ENCODE measurements at regions not wholly inside any gene's neighbourhood (a gene's known extent, or its start where the extent isn't known, plus 50 kb on each side); places are given as distances from the start of the nearest gene placed in this dataset.

GRCh38 chr6:54991761-54992330 is 145.3 kb downstream of the FAM83B start:
- ATAC-seq (ENCODE audit: insufficient read depth, low read depth) = no peak

DNA sequence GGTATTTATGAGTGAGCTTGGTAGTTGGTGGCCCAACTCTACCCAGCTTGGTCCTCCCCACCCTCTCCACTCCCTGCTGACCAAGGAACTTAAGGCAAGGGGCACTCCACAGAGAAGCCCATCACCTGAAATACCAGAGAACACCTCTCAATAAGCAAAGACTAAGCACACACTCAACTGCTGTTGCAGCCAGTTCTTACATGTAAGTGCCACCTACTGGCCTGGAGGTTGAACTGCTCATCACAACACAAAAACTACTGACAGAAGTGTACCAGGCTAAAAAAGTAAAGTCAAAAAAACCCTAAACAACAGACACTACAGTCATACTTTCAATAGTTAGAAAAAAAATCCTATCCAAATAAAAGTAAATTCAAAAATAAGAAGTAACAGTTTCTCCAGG is 146.2 kb downstream of the FAM83B start:
- Histone ChIP-seq H3K4me2 (ENCODE audit: insufficient read depth, low read length) (no peak overlapping the region), H3K79me2 (ENCODE audit: insufficient read depth, low read length) (no peaks in the 10 kb centered on the region), H3K4me1 (ENCODE audit: insufficient read depth, low read length) (no peaks in the 10 kb centered on the region), H3K4me3 (ENCODE audit: low read depth in 1 of 2, low read length in 2 of 2) (no peak overlapping the region), H2AFZ (ENCODE audit: low read depth, low read length) (no peak overlapping the region), H3K27me3 (ENCODE audit: insufficient read depth, low read length, poor library complexity) (no peaks in the 10 kb centered on the region), H3K36me3 (ENCODE audit: insufficient read depth, low read length) (no peaks in the 10 kb centered on the region), H3K9ac (ENCODE audit: low read depth, low read length) (no peak overlapping the region), H4K20me1 (ENCODE audit: insufficient read depth, low read length) (no peaks in the 10 kb centered on the region), H3K27ac (ENCODE audit: low read length) (no peak overlapping the region), H3K9me3 (ENCODE audit: insufficient read depth, low read length, severe bottlenecking) (no peaks in the 10 kb centered on the region)
- TF ChIP-seq, protein P1, sequence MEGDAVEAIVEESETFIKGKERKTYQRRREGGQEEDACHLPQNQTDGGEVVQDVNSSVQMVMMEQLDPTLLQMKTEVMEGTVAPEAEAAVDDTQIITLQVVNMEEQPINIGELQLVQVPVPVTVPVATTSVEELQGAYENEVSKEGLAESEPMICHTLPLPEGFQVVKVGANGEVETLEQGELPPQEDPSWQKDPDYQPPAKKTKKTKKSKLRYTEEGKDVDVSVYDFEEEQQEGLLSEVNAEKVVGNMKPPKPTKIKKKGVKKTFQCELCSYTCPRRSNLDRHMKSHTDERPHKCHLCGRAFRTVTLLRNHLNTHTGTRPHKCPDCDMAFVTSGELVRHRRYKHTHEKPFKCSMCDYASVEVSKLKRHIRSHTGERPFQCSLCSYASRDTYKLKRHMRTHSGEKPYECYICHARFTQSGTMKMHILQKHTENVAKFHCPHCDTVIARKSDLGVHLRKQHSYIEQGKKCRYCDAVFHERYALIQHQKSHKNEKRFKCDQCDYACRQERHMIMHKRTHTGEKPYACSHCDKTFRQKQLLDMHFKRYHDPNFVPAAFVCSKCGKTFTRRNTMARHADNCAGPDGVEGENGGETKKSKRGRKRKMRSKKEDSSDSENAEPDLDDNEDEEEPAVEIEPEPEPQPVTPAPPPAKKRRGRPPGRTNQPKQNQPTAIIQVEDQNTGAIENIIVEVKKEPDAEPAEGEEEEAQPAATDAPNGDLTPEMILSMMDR (IDR thresholded peaks at IDR 0.05; ENCODE audit: borderline replicate concordance, extremely low read depth, low read length, poor library complexity, severe bottlenecking) = peak; percentile 62
- TF ChIP-seq EZH2 (IDR thresholded peaks at IDR 0.05; ENCODE audit: borderline replicate concordance, low read depth, low read length, severe bottlenecking) = no peak
- ATAC-seq (ENCODE audit: insufficient read depth, low read depth) (peak; percentile 24; the same call in 1 of the 3 replicates), DNase-seq (peak; percentile 9)

More at GRCh38 chr6:54991761-54992330, 145.3 kb downstream of the FAM83B start:
- H3K4me1 ChIP-seq (ENCODE audit: insufficient read depth, low read length) = no peaks in the 10 kb centered on the region
- H3K9me3 ChIP-seq (ENCODE audit: insufficient read depth, low read length, severe bottlenecking) = no peaks in the 10 kb centered on the region
- H3K4me3 ChIP-seq (ENCODE audit: low read depth in 1 of 2, low read length in 2 of 2) = no peak overlapping the region
- H3K4me2 ChIP-seq (ENCODE audit: insufficient read depth, low read length) = no peak overlapping the region
- H3K27me3 ChIP-seq (ENCODE audit: insufficient read depth, low read length, poor library complexity) = no peaks in the 10 kb centered on the region
- H2AFZ ChIP-seq (ENCODE audit: low read depth, low read length) = no peak overlapping the region; the same call in 1 of the 2 replicates
- no peak overlapping the region for H3K27ac ChIP-seq (ENCODE audit: low read length)
- H3K9ac ChIP-seq (ENCODE audit: low read depth, low read length) = no peak overlapping the region
- DNase-seq = no peak
- no peaks in the 10 kb centered on the region for H3K36me3 ChIP-seq (ENCODE audit: insufficient read depth, low read length)
- no peaks in the 10 kb centered on the region for H4K20me1 ChIP-seq (ENCODE audit: insufficient read depth, low read length)
- TF ChIP-seq, protein P1 (IDR thresholded peaks at IDR 0.05; ENCODE audit: borderline replicate concordance, extremely low read depth, low read length, poor library complexity, severe bottlenecking) = no peak
- no peak for TF ChIP-seq EZH2 (IDR thresholded peaks at IDR 0.05; ENCODE audit: borderline replicate concordance, low read depth, low read length, severe bottlenecking)
- H3K79me2 ChIP-seq (ENCODE audit: insufficient read depth, low read length) = no peaks in the 10 kb centered on the region

DNA sequence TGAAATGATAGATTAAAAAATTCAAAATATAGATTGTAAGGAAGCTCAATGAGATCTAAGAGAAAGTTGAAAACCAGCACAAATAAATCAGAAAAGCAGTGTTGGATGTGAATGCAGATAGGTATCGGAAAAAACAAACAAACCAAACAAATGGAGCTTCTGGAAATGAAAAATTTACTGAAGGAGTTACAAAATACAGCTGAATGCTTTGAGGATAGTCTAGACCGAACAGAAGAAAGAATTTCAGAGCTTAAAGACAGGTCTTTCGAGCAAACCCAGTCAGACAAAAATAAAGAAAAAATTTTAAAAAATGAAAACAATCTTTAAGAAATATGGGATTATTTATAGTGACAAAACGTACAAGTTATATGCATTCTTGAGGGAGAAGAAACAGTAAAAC is 146.7 kb downstream of the FAM83B start:
- no peak for TF ChIP-seq EZH2 (IDR thresholded peaks at IDR 0.05; ENCODE audit: borderline replicate concordance, low read depth, low read length, severe bottlenecking)
- TF ChIP-seq, protein P1 (IDR thresholded peaks at IDR 0.05; ENCODE audit: borderline replicate concordance, extremely low read depth, low read length, poor library complexity, severe bottlenecking) = no peak
- no peak for DNase-seq

More for the DNA sequence above, 146.7 kb downstream of the FAM83B start:
- ATAC-seq (ENCODE audit: insufficient read depth, low read depth) = no peak
- H3K4me2 ChIP-seq (ENCODE audit: insufficient read depth, low read length) = no peak overlapping the region
- no peaks in the 10 kb centered on the region for H3K9me3 ChIP-seq (ENCODE audit: insufficient read depth, low read length, severe bottlenecking)
- H4K20me1 ChIP-seq (ENCODE audit: insufficient read depth, low read length) = no peaks in the 10 kb centered on the region
- H3K27ac ChIP-seq (ENCODE audit: low read length) = no peak overlapping the region
- no peak overlapping the region for H3K4me3 ChIP-seq (ENCODE audit: low read depth in 1 of 2, low read length in 2 of 2)
- H2AFZ ChIP-seq (ENCODE audit: low read depth, low read length) = no peak overlapping the region
- H3K9ac ChIP-seq (ENCODE audit: low read depth, low read length) = no peak overlapping the region
- H3K36me3 ChIP-seq (ENCODE audit: insufficient read depth, low read length) = no peaks in the 10 kb centered on the region
- no peaks in the 10 kb centered on the region for H3K27me3 ChIP-seq (ENCODE audit: insufficient read depth, low read length, poor library complexity)
- H3K79me2 ChIP-seq (ENCODE audit: insufficient read depth, low read length) = no peaks in the 10 kb centered on the region
- H3K4me1 ChIP-seq (ENCODE audit: insufficient read depth, low read length) = no peaks in the 10 kb centered on the region

Measured in DND-41 (cell line).